Neural cell (in vitro differentiated cells): ENCODE measurements at regions not wholly inside any gene's neighbourhood (a gene's known extent, or its start where the extent isn't known, plus 50 kb on each side); places are given as distances from the start of the nearest gene placed in this dataset.

Source experiments
- H2AFZ ChIP-seq: fragments of 200-600, 300-800 bp; sonication (generic), shearing (Covaris generic); 2 replicates; pipeline ENCODE4 v1.6.0; 2014; ENCODE audit warnings: low read depth, mild to moderate bottlenecking, antibody characterized with exemption, low read length, moderate library complexity
- H3F3A ChIP-seq: fragments of 200-600 bp; shearing (Covaris generic); 2 replicates; pipeline ENCODE4 v1.6.1; 2016; ENCODE audit warnings: mild to moderate bottlenecking, moderate library complexity, mixed read lengths, antibody characterized with exemption, low read length; ENCODE audit not compliant: insufficient read depth, poor library complexity, severe bottlenecking
- H3K27ac ChIP-seq: fragments of 200-600, 300-800 bp; sonication (generic), shearing (Covaris generic); 2 replicates; pipeline ENCODE4 v1.5.1; 2014; ENCODE audit warnings: mild to moderate bottlenecking, low read length, moderate library complexity
- H3K27me3 ChIP-seq: fragments of 300-800, 200-600 bp; sonication (generic), shearing (Covaris generic); 2 replicates; pipeline ENCODE4 v1.6.0; 2014; ENCODE audit warnings: mild to moderate bottlenecking, low read depth, low read length, moderate library complexity; ENCODE audit not compliant: insufficient read depth
- H3K36me3 ChIP-seq: fragments of 300-800, 200-600 bp; sonication (generic), shearing (Covaris generic); 2 replicates; pipeline ENCODE4 v1.5.1; 2014; ENCODE audit warnings: mild to moderate bottlenecking, antibody characterized with exemption, low read length, moderate library complexity; ENCODE audit not compliant: insufficient read depth
- H3K4me2 ChIP-seq: fragments of 300-800, 200-600 bp; sonication (generic), shearing (Covaris generic); 2 replicates; pipeline ENCODE4 v1.6.0; 2014; ENCODE audit warnings: mild to moderate bottlenecking, low read length
- H3K4me3 ChIP-seq: fragments of 300-800, 200-600 bp; sonication (generic), shearing (Covaris generic); 2 replicates; pipeline ENCODE4 v1.5.1; 2014; ENCODE audit warnings: mild to moderate bottlenecking, low read length, moderate library complexity
- H3K79me2 ChIP-seq: fragments of 200-600 bp; shearing (Covaris generic); replicated peaks from 2 replicates; pipeline ENCODE4 v1.6.0; 2014; ENCODE audit warnings: mild to moderate bottlenecking, low read length, moderate library complexity; ENCODE audit not compliant: insufficient read depth
- H3K9ac ChIP-seq: fragments of 300-800, 200-600 bp; sonication (generic), shearing (Covaris generic); 2 replicates; pipeline ENCODE4 v1.6.1; 2016; ENCODE audit warnings: mild to moderate bottlenecking, low read length, mixed read lengths
- H3K9me2 ChIP-seq: fragments of 200-600 bp; shearing (Covaris generic); 2 replicates; pipeline ENCODE4 v1.6.1; 2016; ENCODE audit warnings: mild to moderate bottlenecking, low read length, mixed read lengths; ENCODE audit not compliant: insufficient read depth
- H3K9me3 ChIP-seq: fragments of 200-600, 300-800 bp; sonication (generic), shearing (Covaris generic); 2 replicates; pipeline ENCODE4 v1.6.1; 2016; ENCODE audit warnings: mild to moderate bottlenecking, mixed run types, low read length, moderate library complexity, mixed read lengths
- H4K20me1 ChIP-seq: fragments of 200-600 bp; shearing (Covaris generic); 2 replicates; pipeline ENCODE4 v1.6.1; 2016; ENCODE audit warnings: mild to moderate bottlenecking, mixed run types; ENCODE audit not compliant: insufficient read depth
- CTCF ChIP-seq: fragments of 450-650 bp; IDR thresholded peaks from 2 replicates; pipeline ENCODE4 v1.5.1; 2014; ENCODE audit warnings: antibody characterized with exemption, mild to moderate bottlenecking, moderate library complexity; ENCODE audit not compliant: poor library complexity, severe bottlenecking
- EP300 ChIP-seq: fragments of 450-650 bp; conservative IDR thresholded peaks from 2 replicates; pipeline ENCODE4 v1.6.1; 2014; ENCODE audit warnings: antibody characterized with exemption, mild to moderate bottlenecking, moderate library complexity; ENCODE audit not compliant: poor library complexity, severe bottlenecking
- EZH2 ChIP-seq: fragments of 200-600, 300-800 bp; shearing (Covaris generic), sonication (generic); IDR thresholded peaks from 2 replicates; pipeline ENCODE4 v1.6.1; 2014; ENCODE audit warnings: antibody characterized with exemption, low read length, borderline replicate concordance, mild to moderate bottlenecking; ENCODE audit not compliant: insufficient read depth, poor library complexity, severe bottlenecking
- MXI1 ChIP-seq: fragments of 450-650 bp; conservative IDR thresholded peaks from 2 replicates; pipeline ENCODE4 v1.6.1; 2014; ENCODE audit warnings: antibody characterized with exemption, mild to moderate bottlenecking; ENCODE audit not compliant: poor library complexity, severe bottlenecking
- POLR2AphosphoS5 ChIP-seq: IDR thresholded peaks from 2 replicates; pipeline ENCODE4 v1.6.1; 2012
- RAD21 ChIP-seq: fragments of 450-650 bp; conservative IDR thresholded peaks from 2 replicates; pipeline ENCODE4 v1.6.1; 2014; ENCODE audit warnings: antibody characterized with exemption, mild to moderate bottlenecking, moderate library complexity
- REST ChIP-seq: IDR thresholded peaks from 2 replicates; pipeline ENCODE4 v1.6.1; 2012; ENCODE audit warnings: borderline replicate concordance
- SMC3 ChIP-seq: fragments of 450-650 bp; conservative IDR thresholded peaks from 2 replicates; pipeline ENCODE4 v1.6.1; 2014; ENCODE audit warnings: antibody characterized with exemption, mild to moderate bottlenecking, moderate library complexity; ENCODE audit not compliant: poor library complexity
- TAF1 ChIP-seq: IDR thresholded peaks from 2 replicates; pipeline ENCODE4 v1.6.1; 2012; ENCODE audit warnings: low read depth

- H4K20me1 ChIP-seq: no peaks in the 10 kb centered on the region
- H3F3A ChIP-seq: no peaks in the 10 kb centered on the region
- H3K4me3 ChIP-seq: no peak overlapping the region
- TF ChIP-seq POLR2AphosphoS5 (no peak), MXI1 (no peak), EZH2 (no peak), EP300 (no peak), RAD21 (no peak), SMC3 (no peak), TAF1 (no peak), REST (no peak), CTCF (no peak)
- H3K36me3 ChIP-seq: no peaks in the 10 kb centered on the region
- H2AFZ ChIP-seq: no peak overlapping the region
- no peaks in the 10 kb centered on the region for H3K9me2 ChIP-seq
- H3K79me2 ChIP-seq: no peaks in the 10 kb centered on the region
- no peak overlapping the region for H3K27ac ChIP-seq
- no peaks in the 10 kb centered on the region for H3K9me3 ChIP-seq
- no peaks in the 10 kb centered on the region for H3K27me3 ChIP-seq
- H3K9ac ChIP-seq: no peak overlapping the region
- H3K4me2 ChIP-seq: no peak overlapping the region
These were observed 233.1 kb upstream of the PFKP start for GRCh38 chr10:2834214-2834613.

- Histone ChIP-seq H3K27me3 (no peaks in the 10 kb centered on the region), H3K27ac (no peak overlapping the region), H3K9ac (no peak overlapping the region), H3K79me2 (no peaks in the 10 kb centered on the region), H3K9me2 (no peaks in the 10 kb centered on the region), H3K9me3 (peaks cover 5% of the 10 kb centered on the region), H2AFZ (no peak overlapping the region), H3K36me3 (no peaks in the 10 kb centered on the region), H3K4me2 (no peak overlapping the region), H4K20me1 (no peaks in the 10 kb centered on the region), H3K4me3 (no peak overlapping the region), H3F3A (no peaks in the 10 kb centered on the region)
- no peak for TF ChIP-seq EP300
- TF ChIP-seq POLR2AphosphoS5: no peak
- TF ChIP-seq TAF1: no peak
- no peak for TF ChIP-seq SMC3
- TF ChIP-seq CTCF: no peak
- TF ChIP-seq MXI1: no peak
- TF ChIP-seq EZH2: no peak
- no peak for TF ChIP-seq RAD21
- TF ChIP-seq REST: no peak
These were observed 235.8 kb upstream of the PFKP start for GRCh38 chr10:2831509-2831908.
